PC-9 (cell line): ENCODE measurements at regions not wholly inside any gene's neighbourhood (a gene's known extent, or its start where the extent isn't known, plus 50 kb on each side); places are given as distances from the start of the nearest gene placed in this dataset.

Experiments used
- BruUV-seq: library from RNA; stranded (reverse); fragments of 400-500 nt; replicated peaks from 2 replicates; lab custom pipeline; 2021; lab: Mats Ljungman, UMichigan
- CTCF ChIA-PET: fragments of 300-600 bp; sonication (Branson Sonifier 250); formaldehyde crosslinking; loops from one replicate; lab custom pipeline; 2022; ENCODE audit warnings: antibody characterized with exemption; lab: Charles Lee
- POLR2A ChIA-PET: fragments of 300-600 bp; sonication (Branson Sonifier 250); formaldehyde crosslinking; loops from one replicate; lab custom pipeline; 2022; ENCODE audit warnings: antibody characterized with exemption; ENCODE audit not compliant: unreplicated experiment; lab: Charles Lee
- DNase-seq, 2 experiments: peaks; one replicate each; pipeline versions ENCODE4 v3.0.0 to v3.0.0-alpha.2; 2015 to 2022; ENCODE audit warnings: mixed read lengths in 1 of 2
- H2AFZ ChIP-seq: fragments of 200-600 bp; sonication (generic); 2 replicates; pipeline ENCODE4 v1.8.1; 2017; ENCODE audit warnings: antibody characterized with exemption
- H3F3A ChIP-seq: fragments of 200-600 bp; sonication (generic); 2 replicates; pipeline ENCODE4 v1.8.1; 2017; ENCODE audit warnings: antibody characterized with exemption, mild to moderate bottlenecking, low read depth; ENCODE audit not compliant: insufficient read depth
- H3K27ac ChIP-seq: fragments of 200-600 bp; sonication (generic); 2 replicates; pipeline ENCODE4 v1.6.1; 2016; ENCODE audit warnings: mixed run types
- H3K27me3 ChIP-seq: fragments of 200-600 bp; sonication (generic); 2 replicates; pipeline ENCODE4 v1.6.1; 2016; ENCODE audit warnings: low read depth, mixed run types; ENCODE audit not compliant: insufficient read depth
- H3K36me3 ChIP-seq: fragments of 200-600 bp; sonication (generic); 2 replicates; pipeline ENCODE4 v1.6.1; 2016; ENCODE audit warnings: low read depth, mixed run types
- H3K4me1 ChIP-seq: fragments of 200-600 bp; sonication (generic); replicated peaks from 2 replicates; pipeline ENCODE4 v1.6.1; 2016; ENCODE audit warnings: mixed run types; ENCODE audit not compliant: insufficient read depth
- H3K4me2 ChIP-seq: fragments of 200-600 bp; sonication (generic); 2 replicates; pipeline ENCODE4 v1.6.1; 2017; ENCODE audit warnings: mixed run types
- H3K4me3 ChIP-seq: fragments of 200-600 bp; sonication (generic); 2 replicates; pipeline ENCODE4 v1.6.1; 2016; ENCODE audit warnings: mixed run types
- H3K79me2 ChIP-seq: fragments of 200-600 bp; sonication (generic); 2 replicates; pipeline ENCODE4 v1.6.1; 2017; ENCODE audit warnings: low read depth, mixed run types
- H3K9me2 ChIP-seq: fragments of 200-600 bp; sonication (generic); 2 replicates; pipeline ENCODE4 v1.8.1; 2017; ENCODE audit warnings: mild to moderate bottlenecking; ENCODE audit not compliant: insufficient read depth
- H3K9me3 ChIP-seq: fragments of 200-600 bp; sonication (generic); 2 replicates; pipeline ENCODE4 v1.8.1; 2016; ENCODE audit warnings: low read depth; ENCODE audit not compliant: insufficient read depth
- H4K20me1 ChIP-seq: fragments of 200-600 bp; sonication (generic); 2 replicates; pipeline ENCODE4 v1.8.1; 2017; ENCODE audit not compliant: insufficient read depth
- EZH2 ChIP-seq: fragments of 200-600 bp; sonication (generic); IDR thresholded peaks from 2 replicates; pipeline ENCODE4 v1.8.0; 2017; ENCODE audit warnings: antibody characterized with exemption, low read depth
- intact Hi-C: fragments of 100-400 bp; cut with micrococcal nuclease; formaldehyde crosslinking; loops from one replicate; pipeline ENCODE4 v1.10.0; 2022; ENCODE audit not compliant: unreplicated experiment
- TF ChIP-seq, protein P1 (sequence below): fragments of 200-600 bp; sonication (generic); conservative IDR thresholded peaks from 2 replicates; pipeline ENCODE4 v1.6.1; 2017; ENCODE audit warnings: mixed run types, antibody characterized with exemption, mild to moderate bottlenecking, moderate library complexity

DNA sequence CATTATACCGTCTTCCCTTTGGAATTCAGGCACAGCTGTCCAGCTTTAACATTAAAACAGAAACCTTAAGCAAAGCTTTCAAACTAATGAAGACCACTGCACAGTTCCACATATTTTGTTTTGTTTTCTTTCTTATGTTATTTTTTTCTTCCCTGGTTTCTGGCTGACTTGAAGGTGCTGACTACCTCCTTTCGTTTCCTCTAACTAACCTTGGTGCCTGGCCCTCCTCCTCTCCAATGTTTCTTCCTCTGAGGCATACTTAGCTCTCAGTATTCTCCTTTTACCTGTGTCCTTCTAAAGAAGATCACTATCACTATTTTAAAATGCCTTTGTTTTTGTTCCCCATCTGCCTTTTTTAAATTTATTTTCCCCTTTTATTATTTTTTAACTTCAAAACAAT, 433.3 kb upstream of the SPHKAP start:
- H3F3A ChIP-seq = no peaks in the 10 kb centered on the region
- ChIA-PET POLR2A (no interaction called here), CTCF (no interaction called here)
- H3K27me3 ChIP-seq = no peaks in the 10 kb centered on the region
- H3K79me2 ChIP-seq = no peaks in the 10 kb centered on the region
- H3K4me1 ChIP-seq = no peaks in the 10 kb centered on the region
- no peak for TF ChIP-seq EZH2
- TF ChIP-seq, protein P1, sequence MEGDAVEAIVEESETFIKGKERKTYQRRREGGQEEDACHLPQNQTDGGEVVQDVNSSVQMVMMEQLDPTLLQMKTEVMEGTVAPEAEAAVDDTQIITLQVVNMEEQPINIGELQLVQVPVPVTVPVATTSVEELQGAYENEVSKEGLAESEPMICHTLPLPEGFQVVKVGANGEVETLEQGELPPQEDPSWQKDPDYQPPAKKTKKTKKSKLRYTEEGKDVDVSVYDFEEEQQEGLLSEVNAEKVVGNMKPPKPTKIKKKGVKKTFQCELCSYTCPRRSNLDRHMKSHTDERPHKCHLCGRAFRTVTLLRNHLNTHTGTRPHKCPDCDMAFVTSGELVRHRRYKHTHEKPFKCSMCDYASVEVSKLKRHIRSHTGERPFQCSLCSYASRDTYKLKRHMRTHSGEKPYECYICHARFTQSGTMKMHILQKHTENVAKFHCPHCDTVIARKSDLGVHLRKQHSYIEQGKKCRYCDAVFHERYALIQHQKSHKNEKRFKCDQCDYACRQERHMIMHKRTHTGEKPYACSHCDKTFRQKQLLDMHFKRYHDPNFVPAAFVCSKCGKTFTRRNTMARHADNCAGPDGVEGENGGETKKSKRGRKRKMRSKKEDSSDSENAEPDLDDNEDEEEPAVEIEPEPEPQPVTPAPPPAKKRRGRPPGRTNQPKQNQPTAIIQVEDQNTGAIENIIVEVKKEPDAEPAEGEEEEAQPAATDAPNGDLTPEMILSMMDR = no peak
- no peaks in the 10 kb centered on the region; the same call in 1 of the 2 replicates for H3K9me3 ChIP-seq
- no peak overlapping the region for H3K27ac ChIP-seq
- H3K4me2 ChIP-seq = no peak overlapping the region
- intact Hi-C loops = no loop called here
- no peak overlapping the region for H2AFZ ChIP-seq
- no peaks in the 10 kb centered on the region for H4K20me1 ChIP-seq
- H3K9me2 ChIP-seq = no peaks in the 10 kb centered on the region; the same call in 1 of the 2 replicates
- no peaks in the 10 kb centered on the region for H3K36me3 ChIP-seq
- no peak overlapping the region for H3K4me3 ChIP-seq
- BruUV-seq = no TSS peak
- DNase-seq = no peak

DNA sequence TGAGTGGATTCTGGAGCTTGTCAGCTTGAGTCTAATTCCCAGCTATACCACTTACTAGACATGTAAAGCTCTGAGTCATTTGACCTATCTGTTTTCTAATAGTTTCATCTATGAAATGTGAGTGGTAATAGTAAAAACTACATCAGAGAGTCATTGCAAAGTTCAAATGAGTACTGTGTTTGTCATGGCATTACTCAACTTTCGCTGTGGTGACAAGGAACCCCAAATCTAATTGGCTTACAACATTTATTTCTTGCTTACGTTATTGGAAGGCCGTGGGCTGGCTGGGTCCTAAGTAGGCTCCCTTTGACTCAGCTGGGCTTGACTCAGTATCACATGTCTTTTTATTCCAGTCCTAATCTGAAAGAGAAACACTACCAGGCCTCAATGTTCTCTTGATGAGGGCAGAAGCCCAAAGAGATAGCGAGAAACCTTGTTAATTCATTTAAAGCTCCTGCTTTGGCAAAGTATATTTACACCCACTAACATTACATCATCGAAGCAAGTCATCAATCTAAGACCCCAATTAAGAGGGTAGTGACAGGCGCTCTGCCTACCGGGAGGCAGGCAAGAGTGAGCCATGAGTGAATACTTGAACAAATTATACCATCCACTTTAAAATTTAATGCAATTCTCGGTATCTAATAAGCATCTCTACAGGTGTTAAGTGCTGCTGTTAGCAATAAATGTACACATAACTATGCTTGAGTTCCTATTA, 431.8 kb upstream of the SPHKAP start:
- DNase-seq = peak in 1 of 2 experiments; percentile 36
- no peak for TF ChIP-seq EZH2
- TF ChIP-seq, protein P1 = no peak

DNA sequence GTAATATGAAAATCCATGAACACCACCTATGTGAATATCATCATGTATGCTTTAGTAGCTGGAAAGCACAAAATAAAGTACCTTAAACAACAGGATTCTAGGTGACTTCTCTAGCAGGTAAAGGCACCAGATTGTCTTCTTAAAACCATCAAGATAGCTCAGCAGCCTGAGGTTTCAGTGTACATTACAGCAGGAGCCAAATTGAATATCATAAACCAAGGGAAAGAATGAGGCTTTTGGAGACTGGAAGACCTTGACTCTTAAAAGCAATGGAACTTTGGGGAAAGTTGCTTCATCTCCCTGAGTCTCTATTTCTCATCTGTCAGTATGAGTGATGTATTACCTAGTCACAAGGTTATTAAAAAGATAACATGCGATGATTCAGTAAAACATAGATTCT, 429.7 kb upstream of the SPHKAP start:
- H3K36me3 ChIP-seq = no peaks in the 10 kb centered on the region
- no peak overlapping the region for H3K4me3 ChIP-seq
- no peak overlapping the region for H2AFZ ChIP-seq
- no peaks in the 10 kb centered on the region for H3K4me1 ChIP-seq
- POLR2A ChIA-PET = no interaction called here
- H3K27ac ChIP-seq = no peak overlapping the region
- no peaks in the 10 kb centered on the region; the same call in 1 of the 2 replicates for H3K9me2 ChIP-seq
- no peak for DNase-seq
- TF ChIP-seq, protein P1 = no peak
- TF ChIP-seq EZH2 = no peak
- no peaks in the 10 kb centered on the region for H3K79me2 ChIP-seq
- H3K27me3 ChIP-seq = no peaks in the 10 kb centered on the region
- no TSS peak for BruUV-seq
- no peaks in the 10 kb centered on the region for H4K20me1 ChIP-seq
- CTCF ChIA-PET = no interaction called here
- no peaks in the 10 kb centered on the region for H3F3A ChIP-seq
- intact Hi-C loops = no loop called here
- no peaks in the 10 kb centered on the region; the same call in 1 of the 2 replicates for H3K9me3 ChIP-seq
- no peak overlapping the region for H3K4me2 ChIP-seq

More for the DNA sequence above, 431.8 kb upstream of the SPHKAP start:
- no peaks in the 10 kb centered on the region for H4K20me1 ChIP-seq
- H3K36me3 ChIP-seq = no peaks in the 10 kb centered on the region
- POLR2A ChIA-PET = no interaction called here
- CTCF ChIA-PET = no interaction called here
- no peak overlapping the region for H3K4me3 ChIP-seq
- no peaks in the 10 kb centered on the region for H3K79me2 ChIP-seq
- H3K27me3 ChIP-seq = no peaks in the 10 kb centered on the region
- intact Hi-C loops = no loop called here
- H3K9me2 ChIP-seq = no peaks in the 10 kb centered on the region; the same call in 1 of the 2 replicates
- H3K27ac ChIP-seq = no peak overlapping the region
- H2AFZ ChIP-seq = peak overlapping the region; percentile 63; the same call in 1 of the 2 replicates
- H3K9me3 ChIP-seq = no peaks in the 10 kb centered on the region; the same call in 1 of the 2 replicates
- no peaks in the 10 kb centered on the region for H3F3A ChIP-seq
- H3K4me1 ChIP-seq = no peaks in the 10 kb centered on the region
- BruUV-seq = no TSS peak
- no peak overlapping the region for H3K4me2 ChIP-seq
